IMR-90 (cell line): ENCODE measurements at regions not wholly inside any gene's neighbourhood (a gene's known extent, or its start where the extent isn't known, plus 50 kb on each side); places are given as distances from the start of the nearest gene placed in this dataset.

ENCODE experiments used
- ATAC-seq: fragments of 200-7000 bp; cut with Tn5 transposase; 2 replicates; pipeline ENCODE4 v1.9.1; 2020; ENCODE audit warnings: low read depth, mild to moderate bottlenecking, moderate library complexity
- BruUV-seq: library from RNA; stranded (reverse); fragments of 400-500 nt; replicated peaks from 2 replicates; lab custom pipeline; 2021; lab: Mats Ljungman, UMichigan
- CTCF ChIA-PET: fragments of 300-600 bp; formaldehyde crosslinking; extraction: SDS; loops from one replicate; lab custom pipeline; 2021; ENCODE audit warnings: antibody characterized with exemption; lab: Yijun Ruan, JAX
- POLR2A ChIA-PET: fragments of 300-600 bp; sonication (Branson Sonifier 250); formaldehyde crosslinking; loops from one replicate; lab custom pipeline; 2022; ENCODE audit warnings: antibody characterized with exemption; ENCODE audit not compliant: unreplicated experiment; lab: Charles Lee
- DNase-seq: peaks from one replicate; pipeline ENCODE4 v3.0.0; 2013
- H2AFZ ChIP-seq: replicated peaks from 2 replicates; pipeline ENCODE3; 2013; ENCODE audit warnings: low read length, mild to moderate bottlenecking; ENCODE audit not compliant: poor library complexity
- H2AK5ac ChIP-seq: 2 replicates; pipeline ENCODE4 v1.6.1; 2013; ENCODE audit warnings: low read depth, low read length, inconsistent platforms
- H2AK9ac ChIP-seq: replicated peaks from 2 replicates; pipeline ENCODE3; 2013; ENCODE audit warnings: mild to moderate bottlenecking, low read depth, low read length, moderate library complexity; ENCODE audit not compliant: poor library complexity
- H2BK120ac ChIP-seq: 2 replicates; pipeline ENCODE4 v1.6.1; 2013; ENCODE audit warnings: low read depth, low read length, inconsistent platforms
- H2BK15ac ChIP-seq: 3 replicates; pipeline ENCODE4 v1.6.1; 2013; ENCODE audit warnings: low read depth, low read length, inconsistent platforms
- H2BK20ac ChIP-seq: 2 replicates; pipeline ENCODE4 v1.6.1; 2013; ENCODE audit warnings: low read depth, mild to moderate bottlenecking, inconsistent platforms, low read length, moderate library complexity
- H2BK5ac ChIP-seq: 2 replicates; pipeline ENCODE4 v1.6.1; 2013; ENCODE audit warnings: mild to moderate bottlenecking, low read depth, low read length, inconsistent platforms; ENCODE audit not compliant: poor library complexity, severe bottlenecking
- H3K14ac ChIP-seq: replicated peaks from 2 replicates; pipeline ENCODE4 v1.6.1; 2013; ENCODE audit warnings: low read depth, low read length, inconsistent platforms
- H3K18ac ChIP-seq: 2 replicates; pipeline ENCODE4 v1.6.1; 2013; ENCODE audit warnings: low read depth, low read length, control low read depth
- H3K23ac ChIP-seq: 2 replicates; pipeline ENCODE4 v1.6.1; 2013; ENCODE audit warnings: low read depth, low read length, inconsistent platforms
- H3K27ac ChIP-seq: 2 replicates; pipeline ENCODE4 v1.5.1; 2013; ENCODE audit warnings: mild to moderate bottlenecking, control low read depth, low read length; ENCODE audit not compliant: insufficient read depth
- H3K27me3 ChIP-seq: 2 replicates; pipeline ENCODE4 v1.6.1; 2013; ENCODE audit warnings: low read length; ENCODE audit not compliant: control insufficient read depth, insufficient read depth
- H3K36me3 ChIP-seq: 2 replicates; pipeline ENCODE4 v1.6.1; 2013; ENCODE audit warnings: low read length, mixed read lengths; ENCODE audit not compliant: control insufficient read depth, insufficient read depth
- H3K4ac ChIP-seq: 2 replicates; pipeline ENCODE4 v1.6.1; 2013; ENCODE audit warnings: low read depth, low read length, inconsistent platforms
- H3K4me1 ChIP-seq: 2 replicates; pipeline ENCODE4 v1.6.1; 2013; ENCODE audit warnings: low read length, mixed read lengths; ENCODE audit not compliant: control insufficient read depth, insufficient read depth
- H3K4me2 ChIP-seq: 2 replicates; pipeline ENCODE4 v1.6.1; 2013; ENCODE audit warnings: low read depth, mild to moderate bottlenecking, control low read depth, low read length, moderate library complexity
- H3K4me3 ChIP-seq: 2 replicates; pipeline ENCODE4 v1.5.1; 2013; ENCODE audit warnings: low read depth, mild to moderate bottlenecking, control low read depth, low read length, moderate library complexity; ENCODE audit not compliant: insufficient read depth
- H3K56ac ChIP-seq: 2 replicates; pipeline ENCODE4 v1.6.1; 2013; ENCODE audit warnings: low read length, inconsistent platforms; ENCODE audit not compliant: insufficient read depth; ENCODE audit errors: extremely low read depth
- H3K79me1 ChIP-seq, 2 experiments: 2 replicates each; pipeline ENCODE4 v1.6.1; 2013; ENCODE audit warnings: low read length in 2 of 2, inconsistent platforms in 1 of 2, low read depth in 1 of 2
- H3K9ac ChIP-seq: 2 replicates; pipeline ENCODE4 v1.6.1; 2013; ENCODE audit warnings: low read depth, low read length, control low read depth
- H3K9me1 ChIP-seq: 2 replicates; pipeline ENCODE4 v1.6.1; 2013; ENCODE audit warnings: low read length, inconsistent platforms; ENCODE audit not compliant: insufficient read depth
- H3K9me3 ChIP-seq: 2 replicates; pipeline ENCODE4 v1.6.1; 2013; ENCODE audit warnings: low read length; ENCODE audit not compliant: control insufficient read depth, insufficient read depth
- H4K20me1 ChIP-seq: 2 replicates; pipeline ENCODE4 v1.6.1; 2013; ENCODE audit warnings: low read length, inconsistent platforms; ENCODE audit not compliant: insufficient read depth
- H4K5ac ChIP-seq: 2 replicates; pipeline ENCODE4 v1.6.1; 2013; ENCODE audit warnings: mild to moderate bottlenecking, low read depth, low read length, control low read depth
- H4K8ac ChIP-seq, 2 experiments: 2 replicates each; pipeline ENCODE4 v1.6.1; 2013; ENCODE audit warnings: low read depth in 2 of 2, low read length in 2 of 2, control low read depth in 1 of 2, inconsistent platforms in 1 of 2
- H4K91ac ChIP-seq: 2 replicates; pipeline ENCODE4 v1.6.1; 2013; ENCODE audit warnings: low read depth, low read length, inconsistent platforms; ENCODE audit not compliant: insufficient read depth
- BHLHE40 ChIP-seq: fragments of 150-350 bp; IDR thresholded peaks from 2 replicates; pipeline ENCODE4 v1.6.1; 2016; ENCODE audit warnings: mild to moderate bottlenecking, low read depth, low read length
- CEBPB ChIP-seq: IDR thresholded peaks from 2 replicates; pipeline ENCODE4 v1.6.1; 2012; ENCODE audit warnings: low read depth, low read length, improper control_type of control experiment
- CHD1 ChIP-seq: IDR thresholded peaks from 2 replicates; pipeline ENCODE4 v1.6.1; 2012; ENCODE audit warnings: low read depth, low read length, improper control_type of control experiment
- CTCF ChIP-seq: conservative IDR thresholded peaks from 2 replicates; pipeline ENCODE4 v1.5.1; 2012; ENCODE audit warnings: mild to moderate bottlenecking, low read depth, low read length, improper control_type of control experiment
- FOS ChIP-seq: fragments of 150-350 bp; IDR thresholded peaks from 2 replicates; pipeline ENCODE4 v1.6.1; 2016; ENCODE audit warnings: low read depth, low read length
- MAFK ChIP-seq: IDR thresholded peaks from 2 replicates; pipeline ENCODE4 v1.6.1; 2012; ENCODE audit warnings: low read depth, low read length, improper control_type of control experiment
- MAZ ChIP-seq: IDR thresholded peaks from 2 replicates; pipeline ENCODE4 v1.6.1; 2012; ENCODE audit warnings: low read depth, mild to moderate bottlenecking, low read length, improper control_type of control experiment, moderate library complexity, borderline replicate concordance
- MXI1 ChIP-seq: IDR thresholded peaks from 2 replicates; pipeline ENCODE4 v1.6.1; 2012; ENCODE audit warnings: low read depth, mild to moderate bottlenecking, low read length, moderate library complexity, borderline replicate concordance
- NFE2L2 ChIP-seq: fragments of 150-350 bp; IDR thresholded peaks from 2 replicates; pipeline ENCODE4 v1.6.1; 2016; ENCODE audit warnings: low read depth, mild to moderate bottlenecking, low read length
- POLR2A ChIP-seq: IDR thresholded peaks from 2 replicates; pipeline ENCODE4 v1.6.1; 2012; ENCODE audit warnings: mild to moderate bottlenecking, low read depth, low read length
- RAD21 ChIP-seq: IDR thresholded peaks from 2 replicates; pipeline ENCODE4 v1.6.1; 2012; ENCODE audit warnings: low read length, improper control_type of control experiment
- RCOR1 ChIP-seq: IDR thresholded peaks from 2 replicates; pipeline ENCODE4 v1.6.1; 2012; ENCODE audit warnings: mild to moderate bottlenecking, low read length, improper control_type of control experiment; ENCODE audit not compliant: insufficient replicate concordance
- RFX5 ChIP-seq: IDR thresholded peaks from 2 replicates; pipeline ENCODE4 v1.8.0; 2012; ENCODE audit warnings: low read depth, mild to moderate bottlenecking, low read length, moderate library complexity
- SMC3 ChIP-seq: fragments of 150-350 bp; IDR thresholded peaks from 2 replicates; pipeline ENCODE4 v1.6.1; 2016; ENCODE audit warnings: low read depth, mild to moderate bottlenecking, antibody characterized with exemption, low read length, moderate library complexity
- USF2 ChIP-seq: fragments of 150-350 bp; IDR thresholded peaks from 2 replicates; pipeline ENCODE4 v1.6.1; 2017; ENCODE audit warnings: mild to moderate bottlenecking, antibody characterized with exemption, low read length, low read depth
- WGBS, 2 experiments: methylation state at CpG; one replicate each; pipeline versions ENCODE4 v1.1.5 to v1.1.7; 2013; ENCODE audit warnings: missing lambda C conversion rate in 2 of 2; ENCODE audit not compliant: insufficient read length in 1 of 2; ENCODE audit errors: extremely low coverage in 2 of 2; 5-methylcytosine and 5-hydroxymethylcytosine counted together
- dilution Hi-C: fragments of 300-500 bp; cut with HindIII; formaldehyde crosslinking; loops from one replicate; pipeline ENCODE4 v1.14.3; 2018; ENCODE audit warnings: low sequenced_read_pairs; ENCODE audit not compliant: unreplicated experiment
- in situ Hi-C: fragments of 300-500 bp; cut with MboI; formaldehyde crosslinking; loops from 3 replicates; pipeline ENCODE4 v1.14.3; 2019; ENCODE audit warnings: low sequenced_read_pairs, inconsistent platforms, mixed read lengths
- intact Hi-C: fragments of 100-400 bp; cut with micrococcal nuclease; formaldehyde crosslinking; loops from 2 replicates; pipeline ENCODE4 v1.10.0; 2022
- TF ChIP-seq, protein P1 (sequence below): fragments of 150-350 bp; IDR thresholded peaks from 2 replicates; pipeline ENCODE4 v1.6.1; 2016; ENCODE audit warnings: low read depth, mild to moderate bottlenecking, low read length, moderate library complexity, borderline replicate concordance

GRCh38 chr5:163758283-163758711 lies 252.9 kb downstream of the MAT2B start:
- Histone ChIP-seq H3K4me2 (no peak overlapping the region), H2AFZ (peak overlapping the region; percentile 55), H3K23ac (0 out of 2 replicates have a peak overlapping the region, but pooled peaks have one; percentile 37), H3K4ac (peak overlapping the region; percentile 49; the same call in 1 of the 2 replicates), H4K91ac (peak overlapping the region; percentile 48; the same call in 1 of the 2 replicates), H3K27ac (0 out of 2 replicates have a peak overlapping the region, but pooled peaks have one; percentile 0), H4K20me1 (no peaks in the 10 kb centered on the region), H2BK5ac (no peak overlapping the region), H2BK15ac (0 out of 3 replicates have a peak overlapping the region, but pooled peaks have one; percentile 19), H2BK120ac (peak overlapping the region; percentile 79), H3K9me1 (no peaks in the 10 kb centered on the region), H3K56ac (no peak overlapping the region), H3K4me3 (no peak overlapping the region), H3K36me3 (no peaks in the 10 kb centered on the region), H3K27me3 (no peaks in the 10 kb centered on the region), H3K18ac (peak overlapping the region; percentile 52; the same call in 1 of the 2 replicates), H2AK9ac (no peak overlapping the region), H4K5ac (peak overlapping the region; percentile 0; the same call in 1 of the 2 replicates), H3K4me1 (peaks cover 5% of the 10 kb centered on the region; the same call in 1 of the 2 replicates), H3K9ac (no peak overlapping the region), H3K9me3 (no peaks in the 10 kb centered on the region; the same call in 1 of the 2 replicates), H4K8ac (peak overlapping the region; percentile 50 to 64; a peak in 3 of 4 replicates), H3K79me1 (no peaks in the 10 kb centered on the region), H3K14ac (no peak overlapping the region), H2BK20ac (peak overlapping the region; percentile 75), H2AK5ac (peak overlapping the region; percentile 57)
- ChIA-PET CTCF (interaction anchor here (1.2 kb wide), 1 partner anchor 10 kb away, joined by 4 read pairs; no protein-coding TSS in a partner anchor), POLR2A (no interaction called here)
- ATAC-seq (no peak), DNase-seq (peak; percentile 41)
- TF ChIP-seq RFX5 (no peak), NFE2L2 (no peak), BHLHE40 (no peak), CHD1 (no peak), CEBPB (no peak), RAD21 (no peak), SMC3 (no peak), POLR2A (no peak), USF2 (no peak), MAFK (no peak), MXI1 (no peak), FOS (no peak), RCOR1 (no peak), MAZ (no peak), CTCF (no peak)
- TF ChIP-seq, protein P1, sequence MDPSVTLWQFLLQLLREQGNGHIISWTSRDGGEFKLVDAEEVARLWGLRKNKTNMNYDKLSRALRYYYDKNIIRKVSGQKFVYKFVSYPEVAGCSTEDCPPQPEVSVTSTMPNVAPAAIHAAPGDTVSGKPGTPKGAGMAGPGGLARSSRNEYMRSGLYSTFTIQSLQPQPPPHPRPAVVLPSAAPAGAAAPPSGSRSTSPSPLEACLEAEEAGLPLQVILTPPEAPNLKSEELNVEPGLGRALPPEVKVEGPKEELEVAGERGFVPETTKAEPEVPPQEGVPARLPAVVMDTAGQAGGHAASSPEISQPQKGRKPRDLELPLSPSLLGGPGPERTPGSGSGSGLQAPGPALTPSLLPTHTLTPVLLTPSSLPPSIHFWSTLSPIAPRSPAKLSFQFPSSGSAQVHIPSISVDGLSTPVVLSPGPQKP, result no peak
- dilution Hi-C loops, result no loop called here
- WGBS, 2 experiments, result 0% methylated on average over 1 of the region's 2 CpGs; no CpG with 5 or more reads in 1 of the 2 experiments
- intact Hi-C loops, result no loop called here
- in situ Hi-C loops, result no loop called here
- no TSS peak for BruUV-seq
